OCI-LY7 (cell line): ENCODE measurements at regions not wholly inside any gene's neighbourhood (a gene's known extent, or its start where the extent isn't known, plus 50 kb on each side); places are given as distances from the start of the nearest gene placed in this dataset.

Experiments
- CTCF ChIP-seq: fragments of 200-600 bp; sonication (generic); conservative IDR thresholded peaks from 2 replicates; pipeline ENCODE4 v1.5.1; 2014; ENCODE audit warnings: mild to moderate bottlenecking, antibody characterized with exemption, low read length, moderate library complexity, mixed read lengths
- EZH2phosphoT487 ChIP-seq: fragments of 200-600 bp; sonication (generic); IDR thresholded peaks from 2 replicates; pipeline ENCODE4 v1.6.1; 2018; ENCODE audit warnings: low read depth, borderline replicate concordance, mild to moderate bottlenecking, mixed run types, antibody characterized with exemption, low read length, moderate library complexity, mixed read lengths

- TF ChIP-seq CTCF: no peak
- TF ChIP-seq EZH2phosphoT487: no peak
These were observed 147.8 kb downstream of the DEFB131A start for GRCh38 chr4:9592010-9592409.
